ENCODE measurements at regions not wholly inside any gene's neighbourhood (a gene's known extent, or its start where the extent isn't known, plus 50 kb on each side); places are given as distances from the start of the nearest gene placed in this dataset.
"Not testable (repeated sequence)": the region's sequence is repeated elsewhere in the genome, so short reads cannot be mapped to it uniquely, and the experiment has no call there.

- BruUV-seq (replicated peaks) = no TSS peak
- in situ Hi-C loops (cut with HindIII; ENCODE audit: low pct_unique_long_range_greater_than_20kb, low sequenced_read_pairs) = no loop called here
- CTCF ChIA-PET = no interaction called here
Observed at GRCh38 chr11:129710423-129710822, 105.2 kb upstream of the TMEM45B start.

GRCh38 chr11:129711760-129712159, 103.9 kb upstream of the TMEM45B start:
- Histone ChIP-seq H3K4me3 (ENCODE audit: low read depth in 2 of 2, low read length in 2 of 2) (no peak overlapping the region), H3K4me1 (ENCODE audit: control insufficient read depth, insufficient read depth, low read length) (no peaks in the 10 kb centered on the region), H3K36me3 (ENCODE audit: control insufficient read depth, insufficient read depth, low read length) (no peaks in the 10 kb centered on the region), H3K27ac (ENCODE audit: low read length) (no peak overlapping the region), H3K27me3 (ENCODE audit: control insufficient read depth, insufficient read depth, low read length) (peaks cover 7% of the 10 kb centered on the region; the same call in 1 of the 2 replicates), H3K9me3 (ENCODE audit: control insufficient read depth, insufficient read depth, low read depth, low read length) (no peaks in the 10 kb centered on the region)
- CTCF ChIA-PET = no interaction called here
- no TSS peak for BruUV-seq (replicated peaks)
- no peak for ATAC-seq
- in situ Hi-C loops (cut with HindIII; ENCODE audit: low pct_unique_long_range_greater_than_20kb, low sequenced_read_pairs) (no loop called here), intact Hi-C loops (cut with micrococcal nuclease; ENCODE audit: unreplicated experiment) (no loop called here)
- POLR2A ChIA-PET = no interaction called here
- TF ChIP-seq SIN3A (IDR thresholded peaks at IDR 0.05; ENCODE audit: borderline replicate concordance, insufficient read depth, low read depth, low read length) = no peak
- no peak for TF ChIP-seq CTCF (IDR thresholded peaks at IDR 0.05)
- TF ChIP-seq TCF7L2 (IDR thresholded peaks at IDR 0.05; ENCODE audit: low read depth, low read length) = no peak
- TF ChIP-seq, protein P1, sequence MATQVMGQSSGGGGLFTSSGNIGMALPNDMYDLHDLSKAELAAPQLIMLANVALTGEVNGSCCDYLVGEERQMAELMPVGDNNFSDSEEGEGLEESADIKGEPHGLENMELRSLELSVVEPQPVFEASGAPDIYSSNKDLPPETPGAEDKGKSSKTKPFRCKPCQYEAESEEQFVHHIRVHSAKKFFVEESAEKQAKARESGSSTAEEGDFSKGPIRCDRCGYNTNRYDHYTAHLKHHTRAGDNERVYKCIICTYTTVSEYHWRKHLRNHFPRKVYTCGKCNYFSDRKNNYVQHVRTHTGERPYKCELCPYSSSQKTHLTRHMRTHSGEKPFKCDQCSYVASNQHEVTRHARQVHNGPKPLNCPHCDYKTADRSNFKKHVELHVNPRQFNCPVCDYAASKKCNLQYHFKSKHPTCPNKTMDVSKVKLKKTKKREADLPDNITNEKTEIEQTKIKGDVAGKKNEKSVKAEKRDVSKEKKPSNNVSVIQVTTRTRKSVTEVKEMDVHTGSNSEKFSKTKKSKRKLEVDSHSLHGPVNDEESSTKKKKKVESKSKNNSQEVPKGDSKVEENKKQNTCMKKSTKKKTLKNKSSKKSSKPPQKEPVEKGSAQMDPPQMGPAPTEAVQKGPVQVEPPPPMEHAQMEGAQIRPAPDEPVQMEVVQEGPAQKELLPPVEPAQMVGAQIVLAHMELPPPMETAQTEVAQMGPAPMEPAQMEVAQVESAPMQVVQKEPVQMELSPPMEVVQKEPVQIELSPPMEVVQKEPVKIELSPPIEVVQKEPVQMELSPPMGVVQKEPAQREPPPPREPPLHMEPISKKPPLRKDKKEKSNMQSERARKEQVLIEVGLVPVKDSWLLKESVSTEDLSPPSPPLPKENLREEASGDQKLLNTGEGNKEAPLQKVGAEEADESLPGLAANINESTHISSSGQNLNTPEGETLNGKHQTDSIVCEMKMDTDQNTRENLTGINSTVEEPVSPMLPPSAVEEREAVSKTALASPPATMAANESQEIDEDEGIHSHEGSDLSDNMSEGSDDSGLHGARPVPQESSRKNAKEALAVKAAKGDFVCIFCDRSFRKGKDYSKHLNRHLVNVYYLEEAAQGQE (IDR thresholded peaks at IDR 0.05; ENCODE audit: insufficient read depth in 1 of 2, low read depth in 2 of 2, low read length in 1 of 2) = no peak
- no peak for TF ChIP-seq POLR2AphosphoS5 (IDR thresholded peaks at IDR 0.05; ENCODE audit: low read depth, low read length)
- no peak for DNase-seq (ENCODE audit: low read depth, low spot score)

More at GRCh38 chr11:129710423-129710822, 105.2 kb upstream of the TMEM45B start:
- Histone ChIP-seq H3K9me3 (ENCODE audit: control insufficient read depth, insufficient read depth, low read depth, low read length) (no peaks in the 10 kb centered on the region), H3K36me3 (ENCODE audit: control insufficient read depth, insufficient read depth, low read length) (no peaks in the 10 kb centered on the region), H3K27ac (ENCODE audit: low read length) (no peak overlapping the region), H3K4me1 (ENCODE audit: control insufficient read depth, insufficient read depth, low read length) (no peaks in the 10 kb centered on the region), H3K27me3 (ENCODE audit: control insufficient read depth, insufficient read depth, low read length) (peaks cover 7% of the 10 kb centered on the region; the same call in 1 of the 2 replicates), H3K4me3 (ENCODE audit: low read depth in 2 of 2, low read length in 2 of 2) (no peak overlapping the region)
- ATAC-seq = peak; percentile 42; the same call in 1 of the 2 replicates
- intact Hi-C loops (cut with micrococcal nuclease; ENCODE audit: unreplicated experiment) = no loop called here
- TF ChIP-seq, protein P1 (IDR thresholded peaks at IDR 0.05; ENCODE audit: insufficient read depth in 1 of 2, low read depth in 2 of 2, low read length in 1 of 2) = no peak
- TF ChIP-seq POLR2AphosphoS5 (IDR thresholded peaks at IDR 0.05; ENCODE audit: low read depth, low read length) = no peak
- no peak for TF ChIP-seq CTCF (IDR thresholded peaks at IDR 0.05)
- no peak for TF ChIP-seq TCF7L2 (IDR thresholded peaks at IDR 0.05; ENCODE audit: low read depth, low read length)
- no peak for TF ChIP-seq SIN3A (IDR thresholded peaks at IDR 0.05; ENCODE audit: borderline replicate concordance, insufficient read depth, low read depth, low read length)
- POLR2A ChIA-PET = no interaction called here
- DNase-seq (ENCODE audit: low read depth, low spot score) = no peak

DNA sequence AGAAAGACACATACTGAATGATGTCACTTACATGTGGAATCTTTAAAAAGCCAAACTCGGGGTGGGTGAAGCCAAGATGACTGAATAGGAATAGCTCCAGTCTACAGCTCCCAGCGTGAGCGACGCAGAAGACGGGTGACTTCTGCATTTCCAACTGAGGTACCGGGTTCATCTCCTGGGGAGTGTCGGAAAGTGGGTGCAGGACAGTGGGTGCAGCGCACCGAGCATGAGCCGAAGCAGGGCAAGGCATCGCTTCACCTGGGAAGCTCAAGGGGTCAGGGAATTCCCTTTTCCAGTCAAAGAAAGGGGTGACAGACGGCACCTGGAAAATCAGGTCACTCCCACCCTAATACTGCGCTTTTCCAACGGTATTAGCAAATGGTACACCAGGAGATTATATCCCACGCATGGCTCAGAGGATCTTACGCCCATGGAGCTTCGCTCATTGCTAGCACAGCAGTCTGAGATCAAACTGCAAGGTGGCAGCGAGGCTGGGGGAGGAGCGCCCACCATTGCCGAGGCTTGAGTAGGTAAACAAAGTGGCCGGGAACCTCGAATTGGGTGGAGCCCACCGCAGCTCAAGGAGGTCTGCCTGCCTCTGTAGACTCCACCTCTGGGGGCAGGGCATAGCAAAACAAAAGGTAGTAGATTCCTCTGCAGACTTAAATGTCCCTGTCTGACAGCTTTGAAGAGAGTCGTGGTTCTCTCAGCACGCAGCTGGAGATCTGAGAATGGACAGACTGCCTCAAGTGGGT, 103.0 kb upstream of the TMEM45B start:
- H3K4me3 ChIP-seq (ENCODE audit: low read depth in 2 of 2, low read length in 2 of 2); H3K36me3 ChIP-seq (ENCODE audit: control insufficient read depth, insufficient read depth, low read length); ATAC-seq; BruUV-seq (replicated peaks); in situ Hi-C loops (cut with HindIII; ENCODE audit: low pct_unique_long_range_greater_than_20kb, low sequenced_read_pairs); intact Hi-C loops (cut with micrococcal nuclease; ENCODE audit: unreplicated experiment); DNase-seq (ENCODE audit: low read depth, low spot score); H3K27me3 ChIP-seq (ENCODE audit: control insufficient read depth, insufficient read depth, low read length); H3K4me1 ChIP-seq (ENCODE audit: control insufficient read depth, insufficient read depth, low read length); H3K9me3 ChIP-seq (ENCODE audit: control insufficient read depth, insufficient read depth, low read depth, low read length); CTCF ChIA-PET; POLR2A ChIA-PET; H3K27ac ChIP-seq (ENCODE audit: low read length): not testable (repeated sequence)
